HepG2 (cell line): ENCODE measurements at regions not wholly inside any gene's neighbourhood (a gene's known extent, or its start where the extent isn't known, plus 50 kb on each side); places are given as distances from the start of the nearest gene placed in this dataset.

ENCODE experiments used
- ATAC-seq: fragments of 200-7000 bp; cut with Tn5 transposase; 3 replicates; pipeline ENCODE4 v1.9.1; 2020; ENCODE audit warnings: mild to moderate bottlenecking, moderate library complexity
- BruUV-seq: library from RNA; stranded (reverse); fragments of 400-500 nt; replicated peaks from 2 replicates; lab custom pipeline; 2021; lab: Mats Ljungman, UMichigan
- CTCF ChIA-PET: fragments of 300-600 bp; formaldehyde crosslinking; extraction: SDS; loops from one replicate; lab custom pipeline; 2021; ENCODE audit warnings: low total read pairs, inconsistent platforms, low intra/inter-chr PET ratio; lab: Yijun Ruan, JAX
- POLR2A ChIA-PET: fragments of 350-600 bp; sonication (Branson Sonifier 250); formaldehyde crosslinking; loops from one replicate; lab custom pipeline; 2020; ENCODE audit warnings: antibody characterized with exemption, inconsistent platforms; lab: Yijun Ruan, JAX
- DNase-seq: peaks from one replicate; pipeline ENCODE4 v3.0.0-alpha.2; 2015; ENCODE audit warnings: low spot score
- FAIRE-seq: peaks from 3 replicates; lab custom pipeline; 2011; peaks lifted over from hg19 to GRCh38; lab: Jason Lieb, UNC
- H2AFZ ChIP-seq: one replicate; pipeline ENCODE4 v1.6.1; 2011; ENCODE audit warnings: low read length, inconsistent platforms
- H3K27ac ChIP-seq: fragments of 300-600 bp; 3 replicates; pipeline ENCODE4 v1.8.0; 2011; ENCODE audit warnings: mixed run types, mild to moderate bottlenecking, mixed read lengths, low read length, inconsistent platforms; ENCODE audit not compliant: insufficient read depth; ENCODE audit errors: extremely low read length
- H3K27me3 ChIP-seq, 2 experiments: fragments of 200-600 bp in 1 of 2; 2 replicates in 1 of 2; 3 replicates in 1 of 2; pipeline versions ENCODE4 v1.6.0 to v1.8.0; 2011; ENCODE audit warnings: low read length in 2 of 2, mild to moderate bottlenecking in 2 of 2, moderate library complexity in 2 of 2, inconsistent platforms in 1 of 2; ENCODE audit not compliant: insufficient read depth in 2 of 2, control insufficient read depth in 1 of 2
- H3K36me3 ChIP-seq, 2 experiments: fragments of 200-600 bp in 1 of 2; replicated peaks in 1 of 2; 2 replicates in 1 of 2; 3 replicates in 1 of 2; pipeline versions ENCODE4 v1.5.1 to v1.8.0; 2011; ENCODE audit warnings: low read length in 2 of 2, inconsistent platforms in 1 of 2; ENCODE audit not compliant: insufficient read depth in 2 of 2, control insufficient read depth in 1 of 2
- H3K4me1 ChIP-seq: 2 replicates; pipeline ENCODE4 v1.5.1; 2012; ENCODE audit warnings: low read length, inconsistent platforms; ENCODE audit not compliant: insufficient read depth
- H3K4me2 ChIP-seq: 2 replicates; pipeline ENCODE4 v1.6.0; 2011; ENCODE audit warnings: low read depth, low read length, inconsistent platforms
- H3K4me3 ChIP-seq, 3 experiments: fragments of 200-600 bp in 1 of 3; sonication (generic), shearing (Covaris generic) in 1 of 3; replicated peaks in 1 of 3; 2 replicates each; pipeline ENCODE4 v1.5.1; 2011 to 2016; ENCODE audit warnings: low read length in 3 of 3, inconsistent platforms in 2 of 3, low read depth in 2 of 3, mild to moderate bottlenecking in 2 of 3, control low read depth in 1 of 3, mixed read lengths in 1 of 3; ENCODE audit not compliant: insufficient read depth in 1 of 3
- H3K79me2 ChIP-seq: one replicate; pipeline ENCODE4 v1.6.1; 2011; ENCODE audit warnings: low read length, inconsistent platforms; ENCODE audit not compliant: insufficient read depth
- H3K9ac ChIP-seq: 2 replicates; pipeline ENCODE4 v1.6.0; 2011; ENCODE audit warnings: mild to moderate bottlenecking, low read depth, low read length, inconsistent platforms; ENCODE audit not compliant: insufficient read depth
- H3K9me3 ChIP-seq: 2 replicates; pipeline ENCODE4 v1.5.1; 2012; ENCODE audit warnings: mild to moderate bottlenecking, low read length
- H4K20me1 ChIP-seq: 2 replicates; pipeline ENCODE4 v1.6.0; 2011; ENCODE audit warnings: inconsistent platforms, mild to moderate bottlenecking, low read length, moderate library complexity; ENCODE audit not compliant: insufficient read depth
- BRCA1 ChIP-seq: sonication (generic); formaldehyde crosslinking; IDR thresholded peaks from 2 replicates; pipeline ENCODE4 v1.4.0; 2020; ENCODE audit warnings: missing genetic modification reagents
- GTF2F1 ChIP-seq: fragments of 150-350 bp; IDR thresholded peaks from 2 replicates; pipeline ENCODE4 v1.6.1; 2014; ENCODE audit warnings: low read length
- HHEX ChIP-seq: IDR thresholded peaks from 2 replicates; pipeline ENCODE4 v1.6.1; 2016; ENCODE audit warnings: control low read depth
- HMGXB3 ChIP-seq: sonication (generic); formaldehyde crosslinking; IDR thresholded peaks from 2 replicates; pipeline ENCODE4 v1.4.0; 2020; ENCODE audit warnings: missing genetic modification reagents, borderline replicate concordance
- HOXA7 ChIP-seq: sonication (generic); formaldehyde crosslinking; IDR thresholded peaks from 2 replicates; pipeline ENCODE4 v1.8.1; 2022; ENCODE audit warnings: mild to moderate bottlenecking, missing genetic modification reagents, moderate library complexity
- KLF15 ChIP-seq: sonication (generic); formaldehyde crosslinking; IDR thresholded peaks from 2 replicates; pipeline ENCODE4 v1.8.1; 2023; ENCODE audit warnings: borderline replicate concordance, mild to moderate bottlenecking, inconsistent platforms, missing genetic modification reagents, mixed read lengths
- KLF6 ChIP-seq: IDR thresholded peaks from 2 replicates; pipeline ENCODE4 v1.8.0; 2016; ENCODE audit warnings: missing biosample characterization, missing genetic modification reagents
- NAIF1 ChIP-seq: sonication (generic); formaldehyde crosslinking; IDR thresholded peaks from 2 replicates; pipeline ENCODE4 v1.5.0; 2020; ENCODE audit warnings: mild to moderate bottlenecking, missing genetic modification reagents, borderline replicate concordance
- NR3C1 ChIP-seq: sonication (generic); formaldehyde crosslinking; IDR thresholded peaks from 2 replicates; pipeline ENCODE4 v1.4.0; 2020; ENCODE audit warnings: missing genetic modification reagents
- PCBP1 ChIP-seq: fragments of 200-400 bp; formaldehyde crosslinking; IDR thresholded peaks from 2 replicates; pipeline ENCODE4 v1.6.1; 2017; ENCODE audit warnings: mild to moderate bottlenecking, low read depth, low read length, borderline replicate concordance
- SMARCC2 ChIP-seq: fragments of 450-650 bp; IDR thresholded peaks from 2 replicates; pipeline ENCODE4 v1.6.1; 2017; ENCODE audit warnings: antibody characterized with exemption, mild to moderate bottlenecking
- SUZ12 ChIP-seq: fragments of 150-350 bp; IDR thresholded peaks from 2 replicates; pipeline ENCODE4 v1.6.1; 2014; ENCODE audit warnings: low read depth, low read length
- YEATS2 ChIP-seq: sonication (generic); formaldehyde crosslinking; IDR thresholded peaks from 2 replicates; pipeline ENCODE4 v1.4.0; 2020; ENCODE audit warnings: missing genetic modification reagents, borderline replicate concordance
- ZNF564 ChIP-seq: sonication (generic); formaldehyde crosslinking; IDR thresholded peaks from 2 replicates; pipeline ENCODE4 v1.8.1; 2023; ENCODE audit warnings: mild to moderate bottlenecking, missing genetic modification reagents
- ZNF567 ChIP-seq: sonication (generic); formaldehyde crosslinking; IDR thresholded peaks from 2 replicates; pipeline ENCODE4 v1.8.1; 2023; ENCODE audit warnings: mild to moderate bottlenecking, missing genetic modification reagents, borderline replicate concordance
- ZNF724P ChIP-seq: sonication (generic); formaldehyde crosslinking; IDR thresholded peaks from 2 replicates; pipeline ENCODE4 v1.8.0; 2022; ENCODE audit warnings: missing genetic modification reagents, borderline replicate concordance
- WGBS: methylation state at CpG from one replicate; pipeline ENCODE4 v1.1.6; 2017; ENCODE audit warnings: low lambda C conversion rate; 5-methylcytosine and 5-hydroxymethylcytosine counted together
- in situ Hi-C: cut with HindIII; loops from 2 replicates; pipeline ENCODE4 v1.10.0; 2017; ENCODE audit warnings: low pct_unique_long_range_greater_than_20kb; ENCODE audit not compliant: extremely low pct_ligation_motif_present
- intact Hi-C: fragments of 100-400 bp; cut with micrococcal nuclease; formaldehyde crosslinking; loops from one replicate; pipeline ENCODE4 v1.10.0; 2022; ENCODE audit not compliant: unreplicated experiment
- TF ChIP-seq, protein P1 (sequence below): sonication (generic); formaldehyde crosslinking; IDR thresholded peaks from 2 replicates; pipeline ENCODE4 v1.5.0; 2020; ENCODE audit warnings: mild to moderate bottlenecking, missing genetic modification reagents, borderline replicate concordance
- TF ChIP-seq, protein P2 (sequence below): sonication (generic); formaldehyde crosslinking; IDR thresholded peaks from 2 replicates; pipeline ENCODE4 v1.8.1; 2023; ENCODE audit warnings: mild to moderate bottlenecking, inconsistent platforms, moderate library complexity, missing genetic modification reagents, borderline replicate concordance

- 2% methylated on average over 2 of the region's 2 CpGs for WGBS
- no peaks in the 10 kb centered on the region for H4K20me1 ChIP-seq
- no peak overlapping the region for H3K4me3 ChIP-seq
- no peak overlapping the region for H3K9ac ChIP-seq
- no peaks in the 10 kb centered on the region for H3K4me1 ChIP-seq
- no peaks in the 10 kb centered on the region for H3K36me3 ChIP-seq
- DNase-seq = no peak
- TF ChIP-seq ZNF567 (CRISPR knock-in tag) (no peak), BRCA1 (CRISPR knock-in tag) (no peak), SUZ12 (no peak), KLF6 (no peak), ZNF564 (CRISPR knock-in tag) (no peak), HMGXB3 (CRISPR knock-in tag) (no peak), ZNF724P (CRISPR knock-in tag) (no peak), NR3C1 (CRISPR knock-in tag) (no peak), YEATS2 (no peak), SMARCC2 (no peak), PCBP1 (no peak), HOXA7 (CRISPR knock-in tag) (no peak), NAIF1 (CRISPR knock-in tag) (no peak), KLF15 (CRISPR knock-in tag) (no peak), GTF2F1 (no peak), HHEX (no peak)
- TF ChIP-seq, protein P1, sequence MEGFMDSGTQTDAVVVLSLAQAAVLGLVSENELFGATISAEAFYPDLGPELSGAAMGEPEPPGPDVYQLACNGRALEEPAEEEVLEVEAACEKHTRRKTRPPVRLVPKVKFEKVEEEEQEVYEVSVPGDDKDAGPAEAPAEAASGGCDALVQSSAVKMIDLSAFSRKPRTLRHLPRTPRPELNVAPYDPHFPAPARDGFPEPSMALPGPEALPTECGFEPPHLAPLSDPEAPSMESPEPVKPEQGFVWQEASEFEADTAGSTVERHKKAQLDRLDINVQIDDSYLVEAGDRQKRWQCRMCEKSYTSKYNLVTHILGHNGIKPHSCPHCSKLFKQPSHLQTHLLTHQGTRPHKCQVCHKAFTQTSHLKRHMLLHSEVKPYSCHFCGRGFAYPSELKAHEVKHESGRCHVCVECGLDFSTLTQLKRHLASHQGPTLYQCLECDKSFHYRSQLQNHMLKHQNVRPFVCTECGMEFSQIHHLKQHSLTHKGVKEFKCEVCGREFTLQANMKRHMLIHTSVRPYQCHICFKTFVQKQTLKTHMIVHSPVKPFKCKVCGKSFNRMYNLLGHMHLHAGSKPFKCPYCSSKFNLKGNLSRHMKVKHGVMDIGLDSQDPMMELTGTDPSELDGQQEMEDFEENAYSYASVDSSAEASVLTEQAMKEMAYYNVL (CRISPR knock-in tag) = no peak
- TF ChIP-seq, protein P2, sequence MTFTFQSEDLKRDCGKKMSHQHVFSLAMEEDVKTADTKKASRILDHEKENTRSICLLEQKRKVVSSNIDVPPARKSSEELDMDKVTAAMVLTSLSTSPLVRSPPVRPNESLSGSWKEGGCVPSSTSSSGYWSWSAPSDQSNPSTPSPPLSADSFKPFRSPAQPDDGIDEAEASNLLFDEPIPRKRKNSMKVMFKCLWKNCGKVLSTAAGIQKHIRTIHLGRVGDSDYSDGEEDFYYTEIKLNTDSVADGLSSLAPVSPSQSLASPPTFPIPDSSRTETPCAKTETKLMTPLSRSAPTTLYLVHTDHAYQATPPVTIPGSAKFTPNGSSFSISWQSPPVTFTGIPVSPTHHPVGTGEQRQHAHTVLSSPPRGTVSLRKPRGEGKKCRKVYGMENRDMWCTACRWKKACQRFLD (CRISPR knock-in tag) = no peak
- no peak overlapping the region for H3K27ac ChIP-seq
- intact Hi-C loops = no loop called here
- 0 out of 5 replicates have a peak, but pooled peaks cover 0 to 3% of the 10 kb centered on the region in 2 experiments for H3K27me3 ChIP-seq
- no peaks in the 10 kb centered on the region for H3K9me3 ChIP-seq
- POLR2A ChIA-PET = no interaction called here
- in situ Hi-C loops = no loop called here
- H3K4me2 ChIP-seq = no peak overlapping the region
- H3K79me2 ChIP-seq = no peaks in the 10 kb centered on the region
- CTCF ChIA-PET = no interaction called here
- no peak overlapping the region for H2AFZ ChIP-seq
- no peak for ATAC-seq
- BruUV-seq = no TSS peak
- no peak for FAIRE-seq
Measured at GRCh38 chr5:61991866-61992265, 314.1 kb upstream of the KIF2A start.
